ENCODE measurements at regions not wholly inside any gene's neighbourhood (a gene's known extent, or its start where the extent isn't known, plus 50 kb on each side); places are given as distances from the start of the nearest gene placed in this dataset.
"Not testable (repeated sequence)": the region's sequence is repeated elsewhere in the genome, so short reads cannot be mapped to it uniquely, and the experiment has no call there.

- intact Hi-C loops (cut with micrococcal nuclease; ENCODE audit: unreplicated experiment) = no loop called here
- no peak for DNase-seq (ENCODE audit: low read depth, low spot score)
- CTCF ChIA-PET = no interaction called here
- TF ChIP-seq CTCF (IDR thresholded peaks at IDR 0.05) (no peak), TCF7L2 (IDR thresholded peaks at IDR 0.05; ENCODE audit: low read depth, low read length) (no peak), REST (IDR thresholded peaks at IDR 0.05; ENCODE audit: insufficient read depth in 1 of 2, low read depth in 2 of 2, low read length in 1 of 2) (no peak), SIN3A (IDR thresholded peaks at IDR 0.05; ENCODE audit: borderline replicate concordance, insufficient read depth, low read depth, low read length) (no peak), POLR2AphosphoS5 (IDR thresholded peaks at IDR 0.05; ENCODE audit: low read depth, low read length) (no peak)
- Histone ChIP-seq H3K27me3 (ENCODE audit: control insufficient read depth, insufficient read depth, low read length) (no peaks in the 10 kb centered on the region), H3K4me1 (ENCODE audit: control insufficient read depth, insufficient read depth, low read length) (no peaks in the 10 kb centered on the region), H3K36me3 (ENCODE audit: control insufficient read depth, insufficient read depth, low read length) (no peaks in the 10 kb centered on the region), H3K27ac (ENCODE audit: low read length) (no peak overlapping the region), H3K4me3 (ENCODE audit: low read depth in 2 of 2, low read length in 2 of 2) (no peak overlapping the region), H3K9me3 (ENCODE audit: control insufficient read depth, insufficient read depth, low read depth, low read length) (no peaks in the 10 kb centered on the region)
- ATAC-seq = no peak
- in situ Hi-C loops (cut with HindIII; ENCODE audit: low pct_unique_long_range_greater_than_20kb, low sequenced_read_pairs) = no loop called here
- POLR2A ChIA-PET = no interaction called here
- BruUV-seq (replicated peaks) = no TSS peak
These were observed 204.1 kb upstream of the HAAO start for GRCh38 chr2:42996528-42996927.

GRCh38 chr2:42995752-42996422 lies 203.5 kb upstream of the HAAO start:
- no peaks in the 10 kb centered on the region for H3K27me3 ChIP-seq (ENCODE audit: control insufficient read depth, insufficient read depth, low read length)
- H3K4me1 ChIP-seq (ENCODE audit: control insufficient read depth, insufficient read depth, low read length) = no peaks in the 10 kb centered on the region
- BruUV-seq (replicated peaks) = no TSS peak
- ChIA-PET CTCF (no interaction called here), POLR2A (no interaction called here)
- intact Hi-C loops (cut with micrococcal nuclease; ENCODE audit: unreplicated experiment) (no loop called here), in situ Hi-C loops (cut with HindIII; ENCODE audit: low pct_unique_long_range_greater_than_20kb, low sequenced_read_pairs) (no loop called here)
- DNase-seq (ENCODE audit: low read depth, low spot score) = no peak
- H3K4me3 ChIP-seq (ENCODE audit: low read depth in 2 of 2, low read length in 2 of 2) = no peak overlapping the region
- no peak for ATAC-seq
- no peaks in the 10 kb centered on the region for H3K9me3 ChIP-seq (ENCODE audit: control insufficient read depth, insufficient read depth, low read depth, low read length)
- H3K36me3 ChIP-seq (ENCODE audit: control insufficient read depth, insufficient read depth, low read length) = no peaks in the 10 kb centered on the region
- no peak for TF ChIP-seq TCF7L2 (IDR thresholded peaks at IDR 0.05; ENCODE audit: low read depth, low read length)
- TF ChIP-seq CTCF (IDR thresholded peaks at IDR 0.05) = no peak
- TF ChIP-seq SIN3A (IDR thresholded peaks at IDR 0.05; ENCODE audit: borderline replicate concordance, insufficient read depth, low read depth, low read length) = no peak
- TF ChIP-seq POLR2AphosphoS5 (IDR thresholded peaks at IDR 0.05; ENCODE audit: low read depth, low read length) = no peak
- TF ChIP-seq REST (IDR thresholded peaks at IDR 0.05; ENCODE audit: insufficient read depth in 1 of 2, low read depth in 2 of 2, low read length in 1 of 2) = no peak
- H3K27ac ChIP-seq (ENCODE audit: low read length) = no peak overlapping the region

GRCh38 chr2:42989283-42990081 lies 197.1 kb upstream of the HAAO start:
- H3K36me3 ChIP-seq (ENCODE audit: control insufficient read depth, insufficient read depth, low read length); in situ Hi-C loops (cut with HindIII; ENCODE audit: low pct_unique_long_range_greater_than_20kb, low sequenced_read_pairs); intact Hi-C loops (cut with micrococcal nuclease; ENCODE audit: unreplicated experiment); CTCF ChIA-PET; H3K4me3 ChIP-seq (ENCODE audit: low read depth in 2 of 2, low read length in 2 of 2); H3K27ac ChIP-seq (ENCODE audit: low read length); H3K27me3 ChIP-seq (ENCODE audit: control insufficient read depth, insufficient read depth, low read length); H3K4me1 ChIP-seq (ENCODE audit: control insufficient read depth, insufficient read depth, low read length); DNase-seq (ENCODE audit: low read depth, low spot score); BruUV-seq (replicated peaks); POLR2A ChIA-PET; ATAC-seq; H3K9me3 ChIP-seq (ENCODE audit: control insufficient read depth, insufficient read depth, low read depth, low read length): not testable (repeated sequence)

Data from Panc1 (cell line).